ENCODE measurements at regions not wholly inside any gene's neighbourhood (a gene's known extent, or its start where the extent isn't known, plus 50 kb on each side); places are given as distances from the start of the nearest gene placed in this dataset.
A peak's percentile ranks its signal among the peaks of the same experiment; 100 is the strongest.

DNA sequence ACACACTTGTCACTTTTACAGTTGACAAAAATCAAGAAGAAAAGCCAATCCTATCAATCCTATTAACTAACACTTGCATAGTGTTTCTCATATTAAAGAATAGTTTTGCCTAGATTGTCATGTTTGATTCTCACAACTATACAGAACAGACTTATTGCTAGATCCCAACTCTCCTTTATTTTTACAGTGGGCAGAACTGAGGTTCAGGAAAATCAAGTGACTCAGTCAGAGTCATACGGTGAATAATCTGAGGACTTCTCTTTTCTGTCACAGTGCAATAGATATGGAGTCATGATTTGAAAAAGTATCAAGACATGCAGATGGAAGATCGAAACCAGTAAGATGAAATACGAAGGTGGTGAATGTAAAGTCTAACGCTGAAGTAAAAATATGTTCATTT lies 195.1 kb upstream of the CITED2 start:
- no peaks in the 10 kb centered on the region for H3K36me3 ChIP-seq
- H3K9me3 ChIP-seq: no peaks in the 10 kb centered on the region
- H3K27me3 ChIP-seq: no peaks in the 10 kb centered on the region
- no peak for DNase-seq
- no peak overlapping the region for H3K4me3 ChIP-seq

DNA sequence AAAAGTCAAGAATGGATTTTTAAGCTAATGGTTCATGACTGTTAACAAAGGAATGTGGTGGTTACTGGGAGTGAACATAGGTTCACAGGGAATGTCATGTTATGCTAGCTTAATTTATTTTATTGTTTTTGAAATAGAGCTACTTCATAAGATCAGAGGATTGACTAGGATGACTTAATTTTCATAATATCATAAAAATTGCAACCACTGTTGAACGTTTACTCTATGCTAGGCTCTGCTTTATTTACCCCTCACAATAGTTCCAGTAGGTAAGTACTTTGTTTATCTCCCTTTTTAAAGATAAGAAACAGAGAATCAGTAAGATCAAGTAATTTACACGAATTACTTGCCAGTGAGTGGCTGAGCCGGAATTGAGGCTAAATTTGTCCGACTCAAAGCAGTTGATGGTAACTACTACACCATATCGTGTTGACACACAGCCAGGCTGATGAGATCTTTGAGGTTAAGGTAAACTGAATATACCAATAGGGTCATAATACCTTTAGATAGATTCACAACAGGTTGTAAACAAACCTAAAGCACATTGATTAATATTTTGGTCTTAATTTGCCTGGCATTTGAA lies 194.6 kb upstream of the CITED2 start:
- Histone ChIP-seq H3K4me3 (no peak overlapping the region), H3K9me3 (no peaks in the 10 kb centered on the region), H3K27me3 (no peaks in the 10 kb centered on the region), H3K36me3 (no peaks in the 10 kb centered on the region)
- no peak for DNase-seq

DNA sequence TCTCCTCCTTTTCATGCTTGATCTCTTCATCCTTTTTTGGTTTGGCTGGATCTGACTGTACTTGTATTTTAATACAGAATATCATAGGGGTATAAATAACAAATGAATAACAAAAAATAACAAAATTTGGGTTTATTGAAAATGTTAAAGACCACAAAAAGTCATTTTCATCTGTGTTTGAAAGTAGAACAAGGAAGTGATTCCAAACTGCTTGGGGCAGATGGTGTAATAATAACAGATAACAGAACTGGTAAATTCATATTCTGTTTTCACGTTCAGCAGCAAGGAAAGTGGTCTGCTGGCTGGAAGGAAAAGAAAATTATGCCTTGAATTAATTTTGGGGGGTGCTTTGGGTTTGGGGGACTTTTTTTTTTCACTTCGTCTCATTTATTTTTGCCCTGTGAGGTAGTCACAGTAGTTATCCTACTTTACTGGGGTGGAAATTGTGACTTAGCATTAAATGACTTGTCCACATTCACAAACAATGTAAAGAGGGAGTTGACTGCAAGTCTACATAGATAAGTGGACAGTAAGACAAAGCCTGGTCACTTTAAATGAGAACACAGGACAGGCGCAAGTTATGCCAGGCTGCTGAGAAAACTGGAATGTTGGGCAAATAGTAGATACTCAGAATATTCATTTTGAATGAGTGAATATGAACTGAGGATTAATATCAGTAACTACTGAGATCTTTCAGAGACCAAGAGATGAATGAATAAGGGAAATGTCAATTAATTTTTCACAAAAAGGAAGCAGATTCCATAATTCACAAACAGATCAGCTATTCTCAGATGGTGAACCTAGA lies 193.9 kb upstream of the CITED2 start:
- Histone ChIP-seq H3K4me3 (no peak overlapping the region), H3K27me3 (no peaks in the 10 kb centered on the region), H3K9me3 (no peaks in the 10 kb centered on the region), H3K36me3 (no peaks in the 10 kb centered on the region)
- no peak for DNase-seq

DNA sequence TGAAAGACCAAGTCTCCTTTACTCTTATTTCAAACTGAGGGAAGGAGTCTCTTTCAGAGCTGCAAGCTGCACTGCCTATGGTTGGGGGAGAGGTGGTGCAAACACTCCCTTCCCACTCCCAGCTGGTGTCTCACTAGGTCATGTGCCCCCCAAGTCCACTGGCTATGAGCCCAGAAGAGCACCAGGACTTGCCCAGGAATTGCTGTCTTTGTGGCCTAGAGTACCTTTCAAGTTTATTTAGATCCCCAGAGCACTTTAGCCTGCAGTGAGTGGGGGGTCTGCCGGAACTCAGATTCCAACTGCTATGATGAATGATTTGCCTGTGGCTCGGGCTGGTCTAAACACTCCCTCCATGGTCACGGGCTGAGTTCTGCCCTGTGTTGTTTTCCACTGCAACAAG lies 192.6 kb upstream of the CITED2 start:
- Histone ChIP-seq H3K4me3 (no peak overlapping the region), H3K36me3 (no peaks in the 10 kb centered on the region), H3K9me3 (peaks cover 3% of the 10 kb centered on the region; the same call in 1 of the 2 replicates), H3K27me3 (no peaks in the 10 kb centered on the region)
- DNase-seq: no peak

DNA sequence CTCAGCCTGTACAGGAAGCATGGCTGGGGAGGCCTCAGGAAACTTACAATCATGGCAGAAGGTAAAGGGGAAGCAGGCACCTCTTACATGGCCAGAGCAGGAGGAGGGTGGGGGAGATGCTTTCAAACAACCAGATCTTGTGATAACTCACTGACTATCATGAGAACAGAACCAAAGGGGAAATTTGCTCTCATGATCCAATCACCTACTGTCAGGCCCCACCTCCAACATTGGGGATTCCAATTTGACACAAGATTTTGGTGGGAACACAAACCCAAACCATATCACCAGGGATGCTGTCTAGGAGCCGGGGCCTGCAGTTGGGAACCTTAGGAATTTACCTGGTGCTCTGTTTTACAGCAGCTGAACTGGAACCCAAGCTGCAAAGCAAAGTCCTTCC lies 191.1 kb upstream of the CITED2 start:
- no peak overlapping the region for H3K4me3 ChIP-seq
- peaks cover 7% of the 10 kb centered on the region; the same call in 1 of the 2 replicates for H3K9me3 ChIP-seq
- no peaks in the 10 kb centered on the region for H3K36me3 ChIP-seq
- H3K27me3 ChIP-seq: no peaks in the 10 kb centered on the region
- DNase-seq: no peak

DNA sequence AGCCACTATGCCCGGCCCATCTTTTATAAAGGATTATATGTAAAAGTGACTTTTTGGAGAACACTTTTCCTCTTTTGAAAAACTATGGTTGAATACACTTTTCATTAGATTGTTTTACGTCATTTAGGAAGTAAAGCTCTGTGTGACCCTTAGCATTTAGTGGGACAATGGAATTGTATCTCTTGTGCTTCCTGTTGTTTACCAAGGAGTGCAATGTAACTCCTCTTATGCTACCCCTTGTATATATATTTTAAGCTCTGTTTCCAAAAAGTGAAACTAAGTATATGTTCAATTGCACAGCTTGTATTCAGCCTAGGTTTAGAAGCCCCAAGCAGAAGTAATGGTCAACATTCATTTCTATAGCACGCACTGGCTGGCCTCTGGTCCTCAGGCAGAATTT lies 183.1 kb upstream of the CITED2 start:
- no peak for DNase-seq
- H3K36me3 ChIP-seq: no peaks in the 10 kb centered on the region
- H3K27me3 ChIP-seq: no peaks in the 10 kb centered on the region
- no peak overlapping the region for H3K4me3 ChIP-seq
- H3K9me3 ChIP-seq: peaks cover 6% of the 10 kb centered on the region; the same call in 1 of the 2 replicates

DNA sequence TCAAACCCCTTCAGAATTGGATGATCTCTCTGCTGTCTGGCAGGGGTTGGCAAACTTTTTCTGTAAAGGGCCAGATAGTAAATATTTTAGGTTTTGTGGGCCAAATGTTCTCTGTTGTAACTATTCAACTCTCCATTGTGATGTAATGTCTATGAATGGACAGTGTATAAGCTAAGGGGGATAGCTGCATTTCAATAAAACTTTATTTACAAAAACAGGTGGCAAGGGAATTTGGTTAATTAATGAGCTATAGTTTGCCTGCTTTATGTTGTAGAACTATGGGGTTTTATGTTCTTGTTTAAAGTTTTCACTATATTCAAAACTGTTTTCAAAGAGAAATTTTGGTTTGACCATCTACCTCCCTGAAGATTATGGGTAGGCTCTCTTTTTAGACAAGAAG lies 182.1 kb upstream of the CITED2 start:
- Histone ChIP-seq H3K36me3 (no peaks in the 10 kb centered on the region), H3K9me3 (peaks cover 4% of the 10 kb centered on the region; the same call in 1 of the 2 replicates), H3K27me3 (no peaks in the 10 kb centered on the region), H3K4me3 (no peak overlapping the region)
- DNase-seq: no peak

DNA sequence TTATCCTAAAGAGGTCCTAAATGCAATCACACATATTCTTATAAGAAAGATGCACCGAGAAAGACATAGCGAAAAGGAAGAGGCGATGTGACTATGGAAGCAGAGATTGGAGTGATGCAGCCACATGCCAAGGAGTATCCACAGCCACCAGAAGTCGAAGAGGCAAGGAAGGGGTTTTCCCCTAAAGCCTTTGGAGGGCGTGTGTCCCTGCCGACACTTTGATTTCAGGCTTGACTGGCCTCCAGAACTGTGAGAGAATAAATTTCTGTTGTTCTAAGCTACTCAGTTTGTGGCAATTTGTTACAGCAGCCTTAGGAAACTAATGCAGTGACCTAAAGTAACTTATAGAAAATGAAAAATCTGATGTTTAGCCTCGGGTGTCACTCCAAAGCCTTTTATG lies 179.5 kb upstream of the CITED2 start:
- H3K4me3 ChIP-seq: no peak overlapping the region
- H3K9me3 ChIP-seq: no peaks in the 10 kb centered on the region
- no peak for DNase-seq
- no peaks in the 10 kb centered on the region for H3K27me3 ChIP-seq
- H3K36me3 ChIP-seq: no peaks in the 10 kb centered on the region

DNA sequence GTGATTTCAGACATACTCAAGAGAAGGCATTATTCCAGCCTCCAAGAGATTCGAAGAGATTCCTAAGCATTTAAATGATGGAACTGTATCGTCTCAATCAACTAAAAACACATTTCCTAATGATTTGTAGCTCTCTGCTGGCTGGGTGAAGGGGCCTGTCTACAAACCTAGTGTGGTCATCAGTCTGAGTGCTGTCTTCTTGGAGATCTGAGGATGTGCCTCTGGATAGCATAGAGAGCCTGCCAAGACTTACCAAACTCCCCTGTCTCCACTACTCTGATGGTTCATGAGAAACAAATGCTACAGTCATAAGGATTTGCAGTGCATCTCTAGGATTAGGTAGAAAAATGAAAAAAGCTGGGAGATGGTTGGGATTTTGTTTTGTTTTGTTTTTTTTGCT lies 176.9 kb upstream of the CITED2 start:
- H3K4me3 ChIP-seq: no peak overlapping the region

DNA sequence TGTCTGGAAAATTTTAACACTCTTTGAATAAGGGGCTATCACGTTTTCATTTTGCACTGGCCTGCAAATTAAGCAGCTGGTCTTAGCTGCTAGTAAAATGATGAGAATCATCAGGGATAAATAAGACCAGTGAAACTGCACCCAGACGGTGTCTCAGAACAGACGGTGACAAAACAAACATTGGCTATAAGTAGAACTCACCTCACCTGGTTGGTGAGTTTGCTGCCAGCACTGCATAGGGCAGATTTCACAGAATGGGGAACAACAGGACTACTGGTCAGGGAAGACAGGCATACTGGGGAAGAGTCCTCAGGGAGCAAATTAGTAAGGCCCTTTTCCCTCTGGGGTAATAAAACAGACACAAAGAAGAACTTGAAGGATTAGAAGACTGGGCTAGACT lies 175.9 kb upstream of the CITED2 start:
- no peak for DNase-seq
- Histone ChIP-seq H3K27me3 (no peaks in the 10 kb centered on the region), H3K9me3 (no peaks in the 10 kb centered on the region), H3K4me3 (no peak overlapping the region), H3K36me3 (no peaks in the 10 kb centered on the region)

More for the DNA sequence above, 176.9 kb upstream of the CITED2 start:
- Histone ChIP-seq H3K36me3 (no peaks in the 10 kb centered on the region), H3K9me3 (no peaks in the 10 kb centered on the region), H3K27me3 (no peaks in the 10 kb centered on the region)
- DNase-seq: no peak

DNA sequence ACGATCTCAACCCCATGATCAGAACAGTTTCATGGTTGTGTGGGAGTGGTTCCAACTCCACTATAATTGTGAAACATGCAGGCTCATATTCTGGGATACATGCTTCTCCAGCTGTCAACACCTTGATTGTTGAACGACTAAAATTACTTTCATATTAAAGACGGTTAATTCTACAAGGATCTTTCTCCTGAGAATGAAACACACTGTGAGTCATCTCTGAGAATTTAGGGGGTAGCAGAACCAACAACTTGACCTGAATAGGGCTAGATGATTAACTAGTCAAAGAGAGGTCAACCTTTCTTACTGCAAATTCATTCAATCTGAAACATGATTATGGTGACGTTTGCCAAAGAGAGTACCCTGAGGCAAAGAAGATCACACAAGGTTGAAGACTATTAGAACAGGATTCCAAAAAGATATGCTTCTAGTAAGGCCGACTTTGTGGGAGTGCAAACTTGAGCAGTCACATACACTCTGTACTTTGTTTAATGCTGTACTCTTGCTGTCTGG lies 175.2 kb upstream of the CITED2 start:
- Histone ChIP-seq H3K4me3 (no peak overlapping the region), H3K36me3 (no peaks in the 10 kb centered on the region), H3K9me3 (no peaks in the 10 kb centered on the region), H3K27me3 (no peaks in the 10 kb centered on the region)
- no peak for DNase-seq

DNA sequence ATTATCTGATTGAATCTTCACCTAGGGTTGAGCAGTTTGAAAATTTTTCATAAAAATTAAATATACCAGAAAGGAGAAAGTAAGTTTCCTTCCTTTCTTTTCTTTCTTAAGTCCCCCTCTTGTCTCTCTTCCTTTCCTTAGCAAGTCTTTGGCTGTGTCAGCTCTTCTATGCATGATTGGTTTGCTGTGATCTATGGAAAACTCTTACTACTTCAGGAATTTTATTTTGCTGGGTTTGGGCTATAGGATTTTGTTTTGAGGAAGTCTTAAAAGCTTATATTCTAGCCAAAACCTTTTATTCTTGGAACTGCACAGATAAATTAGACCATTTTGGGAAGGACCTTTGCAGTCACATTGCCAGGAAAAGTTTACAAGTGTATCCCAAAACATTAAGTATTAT lies 173.4 kb upstream of the CITED2 start:
- Histone ChIP-seq H3K4me3 (no peak overlapping the region), H3K9me3 (no peaks in the 10 kb centered on the region), H3K27me3 (no peaks in the 10 kb centered on the region), H3K36me3 (no peaks in the 10 kb centered on the region)
- DNase-seq: no peak

DNA sequence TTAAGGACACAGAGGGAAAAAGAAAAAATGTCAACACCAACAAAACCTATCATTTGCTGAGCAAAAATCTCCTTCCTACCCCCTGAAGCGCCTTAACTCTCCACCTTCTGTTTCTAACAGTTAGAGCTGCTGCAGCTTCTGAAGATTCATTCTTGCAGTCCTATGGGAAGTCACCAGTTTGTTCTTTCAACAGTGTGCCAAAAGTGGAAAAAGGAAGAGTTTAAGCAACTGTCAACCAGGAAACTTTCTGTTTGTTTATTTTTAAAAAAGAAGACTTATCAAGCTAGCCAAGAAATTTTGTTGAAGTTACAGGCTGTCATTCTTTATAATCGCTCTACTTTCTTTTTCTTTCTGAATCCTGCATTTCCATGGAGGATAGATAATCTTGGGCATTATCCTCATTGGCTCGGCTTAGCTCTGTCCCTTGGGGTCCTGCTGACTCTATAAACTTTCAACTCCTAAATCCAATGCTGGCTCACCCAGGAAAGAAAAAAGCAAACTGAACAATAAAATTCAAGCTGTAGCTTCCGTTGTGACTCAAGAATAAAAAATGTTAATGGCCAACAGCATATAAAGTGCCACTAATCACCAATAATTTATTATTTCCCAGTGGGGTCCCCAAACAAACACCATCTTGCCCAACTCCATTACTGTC lies 172.8 kb upstream of the CITED2 start:
- Histone ChIP-seq H3K4me3 (no peak overlapping the region), H3K9me3 (no peaks in the 10 kb centered on the region), H3K27me3 (no peaks in the 10 kb centered on the region), H3K36me3 (no peaks in the 10 kb centered on the region)
- DNase-seq: peak; percentile 5

DNA sequence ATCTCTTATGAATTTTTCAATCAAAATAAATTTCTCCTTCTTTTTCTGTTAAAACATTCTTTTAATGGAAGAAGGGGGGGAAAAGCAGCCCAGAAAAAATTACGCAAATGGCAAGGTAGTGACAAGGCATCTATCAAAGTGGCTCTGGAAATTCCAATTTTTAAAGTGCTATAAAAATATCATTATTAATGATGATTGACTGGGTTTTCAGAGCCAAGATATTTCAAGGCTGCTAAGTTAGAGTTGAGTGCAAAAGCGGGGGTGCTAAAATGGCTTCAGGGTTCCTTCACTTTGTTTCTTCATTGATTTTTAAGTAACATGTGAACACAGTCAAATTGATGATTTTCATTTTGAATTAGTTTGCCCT lies 171.6 kb upstream of the CITED2 start:
- no peaks in the 10 kb centered on the region for H3K27me3 ChIP-seq
- no peak overlapping the region for H3K4me3 ChIP-seq
- H3K9me3 ChIP-seq: no peaks in the 10 kb centered on the region
- no peak for DNase-seq
- H3K36me3 ChIP-seq: no peaks in the 10 kb centered on the region

DNA sequence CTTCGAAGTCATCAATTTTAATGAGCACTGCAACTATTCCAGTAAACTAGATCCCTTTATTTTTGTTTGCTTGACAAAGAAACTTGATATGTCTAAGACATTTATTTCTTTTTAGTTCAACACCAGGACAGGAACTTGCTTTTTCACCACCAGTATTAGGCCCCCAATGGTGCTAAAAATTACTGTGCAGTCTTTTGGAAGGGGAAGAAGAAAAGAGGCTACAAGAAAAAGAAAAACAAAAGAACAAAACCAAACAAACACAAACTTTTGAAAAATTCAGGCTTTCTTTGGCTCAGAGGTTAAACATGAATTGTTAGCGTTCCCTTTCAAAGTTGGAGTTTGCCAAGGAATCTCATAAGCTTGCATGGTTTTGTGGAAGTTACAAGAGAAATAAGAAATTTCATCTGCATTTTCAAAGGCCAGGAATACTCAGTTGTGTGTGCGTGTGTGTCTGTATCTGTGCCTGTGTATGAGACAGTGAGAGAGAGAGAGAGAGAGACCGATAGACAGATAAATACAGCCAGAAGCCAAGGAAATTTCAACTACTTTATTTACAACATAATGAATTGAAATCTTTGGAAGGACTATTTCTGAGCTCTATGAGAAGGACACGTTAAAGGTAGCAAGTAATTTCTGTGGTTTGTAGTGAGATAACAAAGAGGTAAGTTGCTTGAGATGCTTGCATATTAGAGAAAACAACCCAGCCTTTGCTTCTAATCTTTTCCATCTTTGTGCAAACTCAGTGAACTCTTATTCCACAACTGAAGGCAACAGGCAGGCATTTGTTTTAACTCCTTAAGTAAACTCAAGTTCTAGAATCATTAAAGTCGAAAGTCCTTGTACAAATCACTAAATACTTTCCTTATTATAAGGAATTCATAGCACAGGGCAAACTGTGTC lies 171.0 kb upstream of the CITED2 start:
- H3K27me3 ChIP-seq: no peaks in the 10 kb centered on the region
- DNase-seq: no peak

DNA sequence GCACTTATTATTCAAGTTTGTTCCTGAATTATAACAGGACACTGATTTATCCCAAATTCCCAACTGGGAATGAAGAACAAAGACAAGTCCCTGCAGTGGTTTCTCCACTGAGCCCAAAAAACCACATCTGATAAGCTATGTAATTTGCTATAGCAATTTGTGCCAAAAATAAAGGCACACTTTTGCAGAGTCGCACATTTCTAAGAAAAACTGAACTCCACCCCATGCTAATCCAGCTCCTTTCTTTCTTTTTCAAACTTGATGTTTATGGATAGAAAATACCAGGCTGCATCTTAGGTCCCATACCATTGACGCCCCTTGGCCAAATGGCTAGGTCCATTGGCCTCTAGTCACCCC lies 170.2 kb upstream of the CITED2 start:
- no peaks in the 10 kb centered on the region for H3K36me3 ChIP-seq
- no peaks in the 10 kb centered on the region for H3K9me3 ChIP-seq
- H3K27me3 ChIP-seq: no peaks in the 10 kb centered on the region
- no peak overlapping the region for H3K4me3 ChIP-seq
- DNase-seq: no peak

More for the DNA sequence above, 171.0 kb upstream of the CITED2 start:
- Histone ChIP-seq H3K36me3 (no peaks in the 10 kb centered on the region), H3K4me3 (no peak overlapping the region), H3K9me3 (no peaks in the 10 kb centered on the region)

DNA sequence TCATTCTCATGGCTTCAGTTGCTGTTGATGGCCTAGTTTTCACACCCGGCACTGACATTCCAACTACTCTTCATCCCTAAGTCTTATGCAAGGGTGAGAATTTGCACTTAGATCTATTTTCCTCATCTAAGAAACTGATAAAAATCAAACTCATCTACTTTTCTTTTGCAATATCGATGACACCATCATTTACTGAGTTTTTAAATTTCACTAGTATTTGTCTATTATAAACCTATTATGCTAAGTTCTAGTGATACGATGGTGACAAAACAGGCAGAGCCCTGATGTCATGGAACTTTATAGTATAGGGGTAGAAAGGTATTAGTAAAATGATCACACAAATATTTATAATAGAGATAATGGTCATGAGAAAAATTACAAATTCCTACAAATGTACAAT lies 167.9 kb upstream of the CITED2 start:
- H3K9me3 ChIP-seq: no peaks in the 10 kb centered on the region
- H3K27me3 ChIP-seq: no peaks in the 10 kb centered on the region
- no peaks in the 10 kb centered on the region for H3K36me3 ChIP-seq
- no peak for DNase-seq
- H3K4me3 ChIP-seq: no peak overlapping the region
